Adrenal gland (tissue), 5 donors: ENCODE measurements at regions not wholly inside any gene's neighbourhood (a gene's known extent, or its start where the extent isn't known, plus 50 kb on each side); places are given as distances from the start of the nearest gene placed in this dataset.

Experiments used
- CTCF ChIP-seq, 6 experiments: fragments of 450-650 bp in 4 of 6; fragments of 200-600 bp in 2 of 6; sonication (generic) in 1 of 6; IDR thresholded peaks; 1 replicate in 5 of 6; 2 replicates in 1 of 6; pipeline versions ENCODE4 v1.5.1 to v1.8.0; 2016 to 2021; ENCODE audit warnings: antibody characterized with exemption in 6 of 6, mild to moderate bottlenecking in 2 of 6, moderate library complexity in 1 of 6
- POLR2A ChIP-seq, 2 donors: fragments of 450-650 bp; IDR thresholded peaks; one replicate each; pipeline ENCODE4 v1.6.1; 2017; ENCODE audit warnings: antibody characterized with exemption in 2 of 2, mild to moderate bottlenecking in 2 of 2, moderate library complexity in 1 of 2
- donor health status: DM: no; HTN: no; CAD: no.

- TF ChIP-seq CTCF (IDR thresholded peaks at IDR 0.05) (no peak), POLR2A (IDR thresholded peaks at IDR 0.05) (no peak)
Observed at GRCh38 chr13:87244256-87244890, 426.8 kb upstream of the SLITRK5 start.
